Limb (tissue), 2 donors: ENCODE measurements at regions not wholly inside any gene's neighbourhood (a gene's known extent, or its start where the extent isn't known, plus 50 kb on each side); places are given as distances from the start of the nearest gene placed in this dataset.

ENCODE experiments used
- DNase-seq, 2 donors: peaks; one replicate each; pipeline ENCODE4 v3.0.0-alpha.2; 2016; ENCODE audit errors: extremely low spot score in 2 of 2

DNA sequence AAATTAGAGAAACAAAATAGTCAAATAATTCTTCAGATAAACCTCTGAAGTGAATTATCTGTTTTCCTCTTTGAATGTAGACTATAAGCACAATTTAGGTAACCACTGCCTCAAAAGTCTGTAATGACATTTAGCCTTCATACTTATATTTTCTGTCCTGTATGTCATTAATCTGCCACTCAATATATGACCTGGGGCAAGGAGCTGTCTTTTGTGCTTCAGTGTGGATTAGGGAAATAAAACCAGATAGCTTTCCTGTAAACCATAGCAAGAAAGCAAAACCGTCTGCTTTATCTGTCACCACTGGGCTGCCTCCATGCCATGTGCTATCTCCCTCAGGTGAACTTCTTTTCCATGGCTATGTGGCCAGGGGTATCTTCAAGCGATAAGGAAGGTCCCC lies 606.6 kb upstream of the C9orf72 start:
- DNase-seq, result no peak

DNA sequence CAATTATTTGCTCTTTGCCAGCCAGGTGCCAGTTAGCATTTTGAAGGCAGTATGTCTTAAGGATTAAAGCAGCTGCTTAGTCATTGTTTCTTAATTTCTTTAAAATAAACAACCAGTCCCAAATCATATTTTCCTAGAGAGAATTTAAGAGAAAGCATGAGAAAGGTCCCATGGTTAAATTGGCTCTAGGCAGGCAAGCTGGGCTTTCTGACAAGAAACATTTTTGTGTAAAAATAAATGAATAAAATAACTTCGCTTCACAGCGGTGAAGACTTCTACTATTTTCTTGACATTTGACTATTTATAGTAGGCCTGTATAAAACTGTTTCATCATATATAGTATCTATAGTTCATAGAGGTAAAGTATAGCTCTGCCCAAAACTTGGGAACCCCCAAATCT lies 617.7 kb upstream of the C9orf72 start:
- DNase-seq, result no peak

- DNase-seq, result no peak
Observed at GRCh38 chr9:28197653-28198052, 624.4 kb upstream of the C9orf72 start.

GRCh38 chr9:28203036-28203435 lies 629.8 kb upstream of the C9orf72 start:
- no peak for DNase-seq

DNA sequence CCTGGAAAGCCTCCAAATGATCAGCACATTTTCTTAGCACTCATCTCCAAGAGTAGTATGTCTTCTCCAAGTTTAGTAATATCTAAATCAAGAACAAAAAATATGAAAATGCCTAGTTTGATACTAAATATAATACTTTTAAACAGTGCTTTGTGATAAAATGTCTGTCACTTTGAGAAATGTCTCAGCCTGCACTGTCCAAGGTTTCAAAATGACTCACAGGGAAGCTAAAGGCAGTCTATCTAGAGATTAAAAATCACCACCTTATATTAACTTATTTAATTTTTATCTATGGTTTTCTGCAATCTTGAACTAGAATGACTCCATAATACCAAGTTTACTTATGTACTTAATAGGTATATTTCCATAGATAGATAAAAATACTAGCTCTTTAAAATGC lies 633.0 kb upstream of the C9orf72 start:
- DNase-seq, result no peak

- peak in 1 of 2 donors; percentile 17 for DNase-seq
Observed at GRCh38 chr9:28207657-28208056, 634.4 kb upstream of the C9orf72 start.

- no peak for DNase-seq
Observed at GRCh38 chr9:28209130-28209529, 635.8 kb upstream of the C9orf72 start.

DNA sequence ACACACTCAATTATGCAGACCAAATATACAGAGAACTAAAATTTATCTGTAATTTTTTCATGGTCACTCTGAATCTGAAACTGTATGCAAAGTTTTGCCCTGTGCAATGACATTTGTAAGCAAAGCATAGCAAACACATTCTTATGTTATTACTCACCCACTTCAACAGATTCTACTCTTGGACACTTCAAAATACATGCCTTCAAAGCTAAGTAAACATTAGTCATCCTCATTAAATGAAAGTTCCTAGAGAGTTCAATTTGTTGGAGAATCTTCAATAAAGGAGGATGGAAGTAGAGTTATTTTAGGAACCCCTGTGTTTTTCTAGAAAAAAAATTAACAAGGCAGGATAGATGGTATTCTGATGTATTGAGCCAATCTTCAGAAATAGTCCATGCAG lies 639.7 kb upstream of the C9orf72 start:
- no peak for DNase-seq

DNA sequence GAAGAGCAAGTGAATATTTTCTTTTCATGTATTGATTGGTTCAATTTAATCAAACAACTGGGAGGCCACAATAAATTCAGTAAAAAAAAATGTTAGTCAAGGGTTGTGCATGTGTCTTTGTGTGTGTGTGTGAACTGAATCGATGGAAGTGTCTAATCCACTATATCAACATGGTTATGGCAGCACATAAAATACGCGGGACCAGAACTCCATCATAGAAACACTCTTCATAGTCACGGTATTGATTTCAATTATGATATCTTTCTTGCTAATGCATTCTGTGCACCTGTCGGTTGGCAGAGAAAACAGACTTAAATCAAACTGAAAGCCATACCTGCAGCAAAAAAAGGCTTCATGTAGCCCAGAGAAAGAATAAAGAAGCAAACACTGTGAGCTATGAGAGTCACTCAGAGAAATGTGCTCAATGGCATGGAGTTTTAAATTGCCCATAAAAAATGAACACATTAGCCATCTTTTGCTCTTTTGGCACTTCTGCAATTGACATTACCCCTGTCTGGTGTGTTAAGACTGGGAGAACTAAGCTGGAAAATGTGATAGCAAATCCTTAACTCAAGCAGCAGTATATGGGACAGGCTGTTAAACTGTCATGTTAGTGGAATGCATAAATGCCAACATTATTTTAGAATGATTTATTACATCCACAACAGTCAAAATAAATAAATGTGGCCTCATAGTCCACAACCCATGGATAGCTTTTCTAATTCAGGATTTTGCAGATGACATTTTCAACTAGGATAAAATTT lies 642.4 kb upstream of the C9orf72 start:
- no peak for DNase-seq

- DNase-seq, result no peak
Observed at GRCh38 chr9:28232686-28233085, 659.4 kb upstream of the C9orf72 start.

DNA sequence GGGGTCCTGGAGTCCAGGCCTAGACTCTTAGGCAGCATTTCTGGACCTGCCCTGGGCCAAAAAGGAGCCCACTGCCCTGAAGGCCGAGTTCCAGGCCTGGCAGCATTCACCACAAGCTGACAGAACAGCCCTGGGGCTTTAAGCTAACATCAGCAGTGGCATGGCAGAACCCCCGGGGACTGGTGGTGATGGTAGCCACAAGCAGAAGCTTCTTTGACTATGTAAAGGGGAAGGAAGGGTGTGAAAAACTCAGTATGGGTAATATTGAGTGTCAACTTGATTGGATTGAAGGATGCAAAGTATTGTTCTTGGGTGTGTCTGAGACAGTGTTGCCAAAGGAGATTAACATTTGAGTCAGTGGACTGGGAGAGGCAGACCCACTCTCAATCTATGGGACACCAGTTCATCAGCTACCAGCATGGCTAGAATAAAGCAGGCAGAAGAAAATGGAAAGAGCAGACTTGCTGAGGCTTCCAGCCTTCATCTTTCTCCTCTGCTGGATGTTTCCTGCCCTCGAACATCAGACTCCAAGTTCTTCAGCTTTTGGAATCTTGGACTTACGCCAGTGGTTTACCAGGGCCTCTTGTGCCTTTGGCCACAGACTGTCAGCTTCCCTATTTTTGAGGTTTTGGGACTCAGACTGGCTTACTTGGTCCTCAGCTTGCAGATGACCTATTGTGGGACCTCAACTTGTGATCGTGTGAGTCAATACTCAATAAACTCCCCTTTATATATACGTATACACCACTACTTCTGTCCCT lies 661.0 kb upstream of the C9orf72 start:
- DNase-seq, result no peak

DNA sequence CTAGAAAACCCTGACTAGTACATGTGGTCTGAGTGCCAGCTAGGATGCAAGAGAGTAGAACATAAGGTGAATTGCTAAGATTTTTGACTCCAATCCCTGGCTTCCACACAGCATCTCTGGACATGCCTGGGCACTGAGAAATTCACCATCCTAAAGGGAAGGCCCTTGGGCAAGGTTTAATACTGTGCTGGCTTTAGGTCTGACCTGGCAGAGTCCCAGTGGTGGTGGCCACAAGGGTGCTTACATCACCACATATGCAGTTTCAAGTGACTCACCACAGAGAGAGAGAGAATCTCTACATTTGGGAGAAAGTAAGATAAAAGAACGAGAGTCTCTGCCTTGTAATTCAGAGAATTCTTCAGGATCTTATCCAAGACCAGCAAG lies 661.6 kb upstream of the C9orf72 start:
- DNase-seq, result no peak

GRCh38 chr9:28249424-28249823 lies 676.1 kb upstream of the C9orf72 start:
- DNase-seq, result no peak

DNA sequence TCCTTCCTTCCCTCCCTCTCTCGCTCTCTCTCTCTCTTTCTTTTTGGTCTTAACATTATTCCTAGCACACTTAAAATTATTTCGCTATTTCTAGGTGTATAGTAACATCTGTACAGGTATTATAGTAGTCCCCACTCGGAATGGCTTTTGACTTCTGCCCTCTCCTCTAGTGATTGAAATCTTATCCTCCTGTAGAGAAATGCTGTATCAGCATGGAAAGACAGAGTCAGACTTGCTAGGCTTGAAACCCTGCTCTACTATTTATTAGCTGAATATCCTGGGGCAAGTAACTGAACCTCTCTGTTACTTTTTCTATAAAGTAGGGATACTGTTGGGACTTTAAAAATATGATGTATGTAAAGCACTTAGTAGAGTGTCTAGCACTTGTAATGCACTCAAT lies 681.9 kb upstream of the C9orf72 start:
- no peak for DNase-seq

DNA sequence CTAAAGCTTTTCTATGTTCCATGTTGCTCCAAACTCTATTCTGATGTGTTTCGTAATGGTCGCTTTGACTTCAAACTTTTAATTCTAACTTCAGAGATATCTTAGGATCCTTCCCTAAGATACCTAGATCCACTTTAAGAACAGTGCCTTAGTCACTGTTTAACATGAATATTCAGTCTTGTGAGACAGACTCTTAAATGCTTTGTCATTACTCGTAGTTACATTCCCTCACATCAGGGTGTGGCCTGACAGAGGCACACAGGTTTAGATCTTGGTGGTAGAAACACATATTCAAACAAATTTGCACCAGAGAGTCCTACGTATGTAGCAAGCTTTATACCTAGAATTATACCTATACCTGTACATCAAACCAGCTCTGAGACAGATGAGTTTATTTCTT lies 687.0 kb upstream of the C9orf72 start:
- DNase-seq, result no peak

GRCh38 chr9:28264368-28264767 lies 691.1 kb upstream of the C9orf72 start:
- no peak for DNase-seq

GRCh38 chr9:28267351-28267750 lies 694.1 kb upstream of the C9orf72 start:
- DNase-seq, result no peak

DNA sequence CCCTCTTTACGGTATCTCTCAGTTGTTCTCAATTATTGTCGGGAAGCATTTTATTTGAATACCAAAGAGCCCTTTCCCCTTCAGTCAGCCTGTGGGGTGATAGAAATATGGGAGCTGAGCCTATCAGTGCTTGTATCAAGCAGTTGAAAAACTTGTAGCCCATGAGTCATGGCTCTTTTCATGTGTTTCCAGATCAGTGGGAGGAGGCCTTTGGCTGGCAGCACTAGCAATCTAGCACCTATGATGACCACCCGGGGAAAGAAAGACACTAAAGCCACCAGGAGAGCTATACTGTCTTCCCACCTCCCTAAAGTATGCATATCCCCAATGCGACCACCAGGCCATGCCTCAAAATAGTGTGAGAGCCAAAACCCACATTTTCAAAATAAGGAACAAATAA lies 696.9 kb upstream of the C9orf72 start:
- DNase-seq, result no peak

DNA sequence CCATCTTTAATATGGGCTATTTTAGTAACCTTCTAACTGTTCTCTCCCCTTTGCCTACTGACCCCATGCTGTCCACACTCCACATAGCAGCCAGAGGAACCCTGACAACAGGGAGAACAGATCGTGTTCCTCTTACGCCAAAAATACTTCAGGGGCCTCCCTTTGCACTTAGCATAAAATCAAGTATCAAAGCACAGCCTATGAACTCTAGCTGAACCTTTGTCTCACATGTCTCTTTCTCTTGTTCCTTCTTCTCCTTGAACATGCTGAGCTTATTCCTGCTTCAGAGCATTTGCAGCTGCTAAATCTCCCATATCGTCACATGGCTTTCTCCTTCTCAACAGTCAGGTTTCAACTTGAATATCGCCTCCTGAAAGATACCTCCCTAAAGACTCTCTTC lies 698.8 kb upstream of the C9orf72 start:
- peak in 1 of 2 donors; percentile 30 for DNase-seq

GRCh38 chr9:28287455-28287854 lies 714.2 kb upstream of the C9orf72 start:
- DNase-seq, result no peak

DNA sequence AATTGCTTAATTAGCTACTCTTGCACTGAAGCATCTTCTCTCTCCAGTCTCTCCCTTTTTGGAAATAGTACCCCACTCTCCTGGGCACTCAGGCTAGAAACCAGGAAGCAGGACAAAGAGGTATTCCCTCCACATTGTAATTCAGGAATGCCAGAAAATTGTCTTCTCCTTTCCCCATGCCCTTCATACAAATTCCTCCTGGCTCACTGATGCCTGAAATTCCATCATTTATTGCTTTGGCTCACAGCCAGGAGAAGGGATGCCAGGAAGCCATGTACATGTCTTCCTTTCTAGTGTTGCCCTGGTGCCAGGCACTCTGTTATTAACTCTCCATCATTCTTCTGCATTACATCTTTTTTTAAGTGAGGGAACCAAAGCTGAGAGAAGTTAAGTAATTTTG lies 716.5 kb upstream of the C9orf72 start:
- DNase-seq, result no peak

DNA sequence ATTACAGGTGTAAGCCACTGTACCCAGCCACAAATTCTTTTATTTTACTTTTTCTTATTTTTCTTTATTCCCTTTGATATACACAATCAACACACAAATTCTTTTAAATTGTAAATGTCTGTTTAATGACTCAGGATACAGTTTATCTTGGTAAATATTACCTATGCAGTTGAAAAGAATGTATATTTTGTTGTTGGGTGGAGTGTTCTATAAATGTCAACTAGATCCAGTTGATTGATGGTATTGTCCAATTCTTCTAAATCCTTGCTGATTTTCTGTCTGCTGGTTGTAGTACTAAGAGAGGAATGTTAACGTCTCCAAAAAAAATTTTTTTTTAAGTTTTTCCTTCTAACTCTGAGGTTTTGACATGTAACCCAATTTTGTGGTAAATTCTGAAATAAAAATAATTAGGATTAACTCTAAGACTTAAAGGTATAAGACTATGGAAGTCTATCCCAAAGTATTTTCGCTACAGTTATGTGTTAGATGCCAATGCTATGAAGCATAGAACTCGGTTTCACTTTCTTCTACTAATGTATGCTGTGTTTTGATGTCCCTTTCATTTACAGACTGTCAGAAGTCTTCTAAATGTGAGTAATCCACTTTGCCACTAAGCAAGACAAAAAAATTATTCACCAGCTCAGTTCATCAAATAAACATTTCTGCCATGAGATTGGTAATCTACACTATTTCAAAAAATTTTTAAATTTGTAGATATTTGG lies 720.2 kb upstream of the C9orf72 start:
- no peak for DNase-seq
